Caco-2 (cell line): ENCODE measurements at regions not wholly inside any gene's neighbourhood (a gene's known extent, or its start where the extent isn't known, plus 50 kb on each side); places are given as distances from the start of the nearest gene placed in this dataset.

Source experiments
- BruUV-seq: library from RNA; stranded (reverse); fragments of 400-500 nt; replicated peaks from 2 replicates; lab custom pipeline; 2021; lab: Mats Ljungman, UMichigan
- CTCF ChIA-PET: fragments of 300-600 bp; sonication (Branson Sonifier 250); formaldehyde crosslinking; loops from one replicate; lab custom pipeline; 2022; ENCODE audit warnings: antibody characterized with exemption; lab: Charles Lee
- POLR2A ChIA-PET: fragments of 300-600 bp; sonication (Branson Sonifier 250); formaldehyde crosslinking; loops from one replicate; lab custom pipeline; 2022; ENCODE audit warnings: antibody characterized with exemption; lab: Charles Lee
- DNase-seq, 2 experiments: peaks; one replicate each; pipeline versions ENCODE4 v3.0.0 to v3.0.0-alpha.2; 2020 to 2022
- H3K27me3 ChIP-seq: replicated peaks from 2 replicates; pipeline ENCODE4 v1.6.0; 2011; ENCODE audit warnings: low read length; ENCODE audit not compliant: control insufficient read depth, insufficient read depth
- H3K36me3 ChIP-seq: 2 replicates; pipeline ENCODE4 v1.5.1; 2011; ENCODE audit warnings: low read length; ENCODE audit not compliant: control insufficient read depth, insufficient read depth
- H3K4me1 ChIP-seq: fragments of 250-450 bp; sonication (Bioruptor Pico); 2 replicates; pipeline ENCODE4 v1.5.1; 2020; ENCODE audit warnings: mild to moderate bottlenecking
- H3K4me3 ChIP-seq: 2 replicates; pipeline ENCODE4 v1.5.1; 2011; ENCODE audit warnings: low read depth, mild to moderate bottlenecking, control low read depth, low read length
- H3K9me3 ChIP-seq: fragments of 250-450 bp; sonication (Bioruptor Pico); 2 replicates; pipeline ENCODE4 v1.5.1; 2020; ENCODE audit warnings: mild to moderate bottlenecking, moderate library complexity
- H3K27ac Mint-ChIP-seq: one replicate; pipeline ENCODE4 v1.8.0; 2022; ENCODE audit warnings: mixed read lengths; ENCODE audit not compliant: unreplicated experiment
- H3K27me3 Mint-ChIP-seq: one replicate; pipeline ENCODE4 v1.8.0; 2022; ENCODE audit warnings: mixed read lengths; ENCODE audit not compliant: insufficient read depth, unreplicated experiment
- H3K36me3 Mint-ChIP-seq: one replicate; pipeline ENCODE4 v1.8.0; 2022; ENCODE audit warnings: mild to moderate bottlenecking, mixed read lengths; ENCODE audit not compliant: insufficient read depth, unreplicated experiment
- H3K4me1 Mint-ChIP-seq: one replicate; pipeline ENCODE4 v1.8.0; 2022; ENCODE audit warnings: low read depth, mixed read lengths; ENCODE audit not compliant: unreplicated experiment
- H3K4me3 Mint-ChIP-seq: one replicate; pipeline ENCODE4 v1.8.0; 2022; ENCODE audit warnings: mild to moderate bottlenecking, moderate library complexity, mixed read lengths; ENCODE audit not compliant: unreplicated experiment
- H3K9me3 Mint-ChIP-seq: one replicate; pipeline ENCODE4 v1.8.0; 2022; ENCODE audit warnings: mixed read lengths; ENCODE audit not compliant: unreplicated experiment
- intact Hi-C: fragments of 100-400 bp; cut with micrococcal nuclease; formaldehyde crosslinking; loops from one replicate; pipeline ENCODE4 v1.10.0; 2022; ENCODE audit not compliant: unreplicated experiment
- TF ChIP-seq, protein P1 (sequence below), 2 experiments: fragments of 200-600 bp in 1 of 2; IDR thresholded peaks; 1 replicate in 1 of 2; 2 replicates in 1 of 2; pipeline versions ENCODE4 v1.5.1 to v1.8.0; 2011 to 2022; ENCODE audit warnings: antibody characterized with exemption in 1 of 2, control low read depth in 1 of 2, inconsistent platforms in 1 of 2, low read depth in 1 of 2, low read length in 1 of 2, mild to moderate bottlenecking in 1 of 2, moderate library complexity in 1 of 2; ENCODE audit not compliant: insufficient read depth in 1 of 2, severe bottlenecking in 1 of 2, unreplicated experiment in 1 of 2

- H3K36me3 ChIP-seq: no peaks in the 10 kb centered on the region
- Mint-ChIP-seq H3K27ac (peak overlapping the region; percentile 93), H3K27me3 (no peaks in the 10 kb centered on the region), H3K36me3 (peaks cover 7% of the 10 kb centered on the region), H3K4me3 (peak overlapping the region; percentile 70), H3K4me1 (peaks cover 47% of the 10 kb centered on the region), H3K9me3 (no peaks in the 10 kb centered on the region)
- intact Hi-C loops: loop anchor here (5.0 kb wide), 1 partner anchor 385 kb away; no protein-coding TSS in a partner anchor
- ChIA-PET POLR2A (interaction anchor here (0.9 to 2.2 kb wide), 6 partner anchors 12 to 434 kb away, joined by 3 to 24 read pairs (median 11); partner anchors contain the start of gene RAB4A), CTCF (interaction anchor here (1.0 to 2.0 kb wide), 3 partner anchors 12 to 101 kb away, joined by 3 to 10 read pairs (median 6); no protein-coding TSS in a partner anchor)
- no TSS peak for BruUV-seq
- DNase-seq: no peak
- peaks cover 55% of the 10 kb centered on the region for H3K4me1 ChIP-seq
- H3K9me3 ChIP-seq: no peaks in the 10 kb centered on the region
- H3K4me3 ChIP-seq: peak overlapping the region; percentile 20; the same call in 1 of the 2 replicates
- no peaks in the 10 kb centered on the region for H3K27me3 ChIP-seq
- TF ChIP-seq, protein P1, sequence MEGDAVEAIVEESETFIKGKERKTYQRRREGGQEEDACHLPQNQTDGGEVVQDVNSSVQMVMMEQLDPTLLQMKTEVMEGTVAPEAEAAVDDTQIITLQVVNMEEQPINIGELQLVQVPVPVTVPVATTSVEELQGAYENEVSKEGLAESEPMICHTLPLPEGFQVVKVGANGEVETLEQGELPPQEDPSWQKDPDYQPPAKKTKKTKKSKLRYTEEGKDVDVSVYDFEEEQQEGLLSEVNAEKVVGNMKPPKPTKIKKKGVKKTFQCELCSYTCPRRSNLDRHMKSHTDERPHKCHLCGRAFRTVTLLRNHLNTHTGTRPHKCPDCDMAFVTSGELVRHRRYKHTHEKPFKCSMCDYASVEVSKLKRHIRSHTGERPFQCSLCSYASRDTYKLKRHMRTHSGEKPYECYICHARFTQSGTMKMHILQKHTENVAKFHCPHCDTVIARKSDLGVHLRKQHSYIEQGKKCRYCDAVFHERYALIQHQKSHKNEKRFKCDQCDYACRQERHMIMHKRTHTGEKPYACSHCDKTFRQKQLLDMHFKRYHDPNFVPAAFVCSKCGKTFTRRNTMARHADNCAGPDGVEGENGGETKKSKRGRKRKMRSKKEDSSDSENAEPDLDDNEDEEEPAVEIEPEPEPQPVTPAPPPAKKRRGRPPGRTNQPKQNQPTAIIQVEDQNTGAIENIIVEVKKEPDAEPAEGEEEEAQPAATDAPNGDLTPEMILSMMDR (IDR thresholded peaks at IDR 0.05; ENCODE audit: insufficient read depth in 1 of 2, low read depth in 1 of 2, low read length in 1 of 2, severe bottlenecking in 1 of 2, unreplicated experiment in 1 of 2): no peak
Observed at GRCh38 chr1:228837032-228837431, 101.8 kb downstream of the RHOU start.

DNA sequence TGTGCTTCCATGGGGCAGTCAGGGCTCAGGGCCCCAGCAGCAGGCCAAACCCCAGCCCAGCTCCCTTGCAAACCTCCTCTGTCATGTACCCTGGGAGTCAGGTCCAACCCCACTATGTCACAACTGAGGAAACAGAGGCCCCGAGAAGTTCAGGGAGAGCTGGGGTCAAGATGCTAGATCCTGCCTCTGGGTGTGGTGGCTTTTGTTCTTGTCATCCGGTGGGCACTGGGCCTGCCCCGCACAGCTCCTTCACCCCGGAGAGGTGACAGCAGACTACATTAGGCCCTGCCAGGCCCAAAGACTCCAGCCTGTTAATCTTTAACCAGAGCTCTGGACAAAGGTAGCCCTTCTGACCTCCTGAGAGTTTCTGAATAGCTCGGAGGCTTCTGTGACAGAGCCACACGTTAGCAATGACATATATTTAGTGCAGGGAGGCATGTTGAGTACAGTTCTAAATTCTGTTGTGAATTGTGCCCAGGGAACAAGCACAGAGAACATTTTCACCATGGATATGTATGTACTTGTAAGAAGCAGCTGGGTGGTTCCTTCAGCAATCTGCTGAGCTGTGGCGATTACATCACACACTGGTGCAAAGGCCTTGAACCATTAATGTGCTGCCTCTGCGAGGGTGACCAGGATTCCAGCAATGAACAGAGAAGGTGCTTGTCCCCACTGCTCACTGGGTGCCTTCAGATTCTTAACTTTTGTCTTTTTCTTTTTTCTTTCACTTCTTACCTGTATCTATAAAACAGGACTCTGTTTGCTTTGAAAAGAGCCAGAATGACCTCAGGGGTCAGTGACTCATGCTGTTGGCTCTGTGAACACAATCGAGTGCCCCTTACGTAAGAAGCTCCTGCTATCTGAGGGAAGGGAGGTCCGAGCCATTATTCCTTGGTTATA is 102.8 kb downstream of the RHOU start:
- Mint-ChIP-seq H3K4me3 (peak overlapping the region; percentile 63), H3K4me1 (peaks cover 57% of the 10 kb centered on the region), H3K9me3 (no peaks in the 10 kb centered on the region), H3K27ac (peak overlapping the region; percentile 93), H3K36me3 (peaks cover 11% of the 10 kb centered on the region), H3K27me3 (no peaks in the 10 kb centered on the region)
- no peaks in the 10 kb centered on the region for H3K27me3 ChIP-seq
- H3K4me3 ChIP-seq: peak overlapping the region; percentile 5
- BruUV-seq: no TSS peak
- peak; percentile 87 to 92 for DNase-seq
- POLR2A ChIA-PET: interaction anchor here (0.6 to 2.2 kb wide), 9 partner anchors 11 to 433 kb away, joined by 3 to 24 read pairs (median 6); partner anchors contain the start of gene RAB4A
- H3K9me3 ChIP-seq: no peaks in the 10 kb centered on the region
- TF ChIP-seq, protein P1 (IDR thresholded peaks at IDR 0.05; ENCODE audit: insufficient read depth in 1 of 2, low read depth in 1 of 2, low read length in 1 of 2, severe bottlenecking in 1 of 2, unreplicated experiment in 1 of 2): no peak
- CTCF ChIA-PET: interaction anchor here (0.6 to 2.0 kb wide), 10 partner anchors 11 to 436 kb away, joined by 3 to 15 read pairs (median 3); partner anchors contain the start of gene RHOU
- no peaks in the 10 kb centered on the region for H3K36me3 ChIP-seq
- H3K4me1 ChIP-seq: peaks cover 62% of the 10 kb centered on the region
- intact Hi-C loops: loop anchor here (1.0 to 5.0 kb wide), 6 partner anchors 23 to 384 kb away; no protein-coding TSS in a partner anchor
